SU-DHL-6 (cell line): ENCODE measurements at regions not wholly inside any gene's neighbourhood (a gene's known extent, or its start where the extent isn't known, plus 50 kb on each side); places are given as distances from the start of the nearest gene placed in this dataset.

Source experiments
- EZH2phosphoT487 ChIP-seq: fragments of 200-600 bp; sonication (generic), shearing (Covaris generic); conservative IDR thresholded peaks from 2 replicates; pipeline ENCODE4 v1.6.1; 2018; ENCODE audit warnings: mild to moderate bottlenecking, antibody characterized with exemption, low read length, moderate library complexity, mixed read lengths
- TF ChIP-seq, protein P1 (sequence below): fragments of 200-600 bp; sonication (generic); IDR thresholded peaks from one replicate; pipeline ENCODE4 v1.5.1; 2017; ENCODE audit warnings: antibody characterized with exemption, mild to moderate bottlenecking, low read length, moderate library complexity; ENCODE audit not compliant: insufficient read depth, poor library complexity, severe bottlenecking

DNA sequence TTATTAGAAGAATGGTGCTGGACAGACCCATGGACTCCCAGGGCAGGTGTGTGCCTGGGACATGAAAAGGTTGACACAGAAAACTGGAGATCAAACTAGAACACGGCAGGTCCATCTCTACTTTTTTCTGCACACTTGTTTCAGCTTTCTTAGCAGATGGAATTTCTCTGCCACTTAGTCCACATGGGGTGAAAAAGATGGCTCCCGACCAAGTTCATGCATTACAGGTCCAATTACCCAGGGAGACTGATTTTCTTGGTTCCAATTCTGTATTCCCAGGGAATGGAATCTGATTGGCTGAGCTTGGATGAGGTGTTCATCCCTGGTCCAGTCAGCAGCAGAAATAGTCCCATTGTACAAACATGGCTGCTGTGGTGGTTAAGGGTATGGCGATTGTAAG lies 238.9 kb upstream of the SRRM4 start:
- TF ChIP-seq, protein P1, sequence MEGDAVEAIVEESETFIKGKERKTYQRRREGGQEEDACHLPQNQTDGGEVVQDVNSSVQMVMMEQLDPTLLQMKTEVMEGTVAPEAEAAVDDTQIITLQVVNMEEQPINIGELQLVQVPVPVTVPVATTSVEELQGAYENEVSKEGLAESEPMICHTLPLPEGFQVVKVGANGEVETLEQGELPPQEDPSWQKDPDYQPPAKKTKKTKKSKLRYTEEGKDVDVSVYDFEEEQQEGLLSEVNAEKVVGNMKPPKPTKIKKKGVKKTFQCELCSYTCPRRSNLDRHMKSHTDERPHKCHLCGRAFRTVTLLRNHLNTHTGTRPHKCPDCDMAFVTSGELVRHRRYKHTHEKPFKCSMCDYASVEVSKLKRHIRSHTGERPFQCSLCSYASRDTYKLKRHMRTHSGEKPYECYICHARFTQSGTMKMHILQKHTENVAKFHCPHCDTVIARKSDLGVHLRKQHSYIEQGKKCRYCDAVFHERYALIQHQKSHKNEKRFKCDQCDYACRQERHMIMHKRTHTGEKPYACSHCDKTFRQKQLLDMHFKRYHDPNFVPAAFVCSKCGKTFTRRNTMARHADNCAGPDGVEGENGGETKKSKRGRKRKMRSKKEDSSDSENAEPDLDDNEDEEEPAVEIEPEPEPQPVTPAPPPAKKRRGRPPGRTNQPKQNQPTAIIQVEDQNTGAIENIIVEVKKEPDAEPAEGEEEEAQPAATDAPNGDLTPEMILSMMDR = no peak
- TF ChIP-seq EZH2phosphoT487 = no peak
